Glutamatergic neuron (in vitro differentiated cells): ENCODE measurements at regions not wholly inside any gene's neighbourhood (a gene's known extent, or its start where the extent isn't known, plus 50 kb on each side); places are given as distances from the start of the nearest gene placed in this dataset.

Experiments
- DNase-seq: peaks from one replicate; pipeline ENCODE4 v3.0.0; 2022
- H3K27ac Mint-ChIP-seq: one replicate; pipeline ENCODE4 v1.8.0; 2020; ENCODE audit warnings: mild to moderate bottlenecking, mixed read lengths, inconsistent platforms; ENCODE audit not compliant: unreplicated experiment
- H3K27me3 Mint-ChIP-seq: one replicate; pipeline ENCODE4 v1.8.0; 2020; ENCODE audit warnings: mild to moderate bottlenecking, moderate library complexity, mixed read lengths, inconsistent platforms; ENCODE audit not compliant: unreplicated experiment
- H3K36me3 Mint-ChIP-seq: one replicate; pipeline ENCODE4 v1.8.0; 2020; ENCODE audit warnings: mild to moderate bottlenecking, mixed read lengths, inconsistent platforms; ENCODE audit not compliant: unreplicated experiment
- H3K4me1 Mint-ChIP-seq: one replicate; pipeline ENCODE4 v1.8.0; 2020; ENCODE audit warnings: mild to moderate bottlenecking, low read depth, mixed read lengths, inconsistent platforms; ENCODE audit not compliant: unreplicated experiment
- H3K4me3 Mint-ChIP-seq: one replicate; pipeline ENCODE4 v1.8.0; 2020; ENCODE audit warnings: mild to moderate bottlenecking, mixed read lengths, inconsistent platforms; ENCODE audit not compliant: unreplicated experiment
- H3K9me3 Mint-ChIP-seq: one replicate; pipeline ENCODE4 v1.8.0; 2020; ENCODE audit warnings: mild to moderate bottlenecking, moderate library complexity, mixed read lengths, inconsistent platforms; ENCODE audit not compliant: unreplicated experiment
- CTCF ChIP-seq: fragments of 200-600 bp; sonication (generic); IDR thresholded peaks from one replicate; pipeline ENCODE4 v1.5.0; 2021; ENCODE audit not compliant: partially characterized antibody, unreplicated experiment

DNA sequence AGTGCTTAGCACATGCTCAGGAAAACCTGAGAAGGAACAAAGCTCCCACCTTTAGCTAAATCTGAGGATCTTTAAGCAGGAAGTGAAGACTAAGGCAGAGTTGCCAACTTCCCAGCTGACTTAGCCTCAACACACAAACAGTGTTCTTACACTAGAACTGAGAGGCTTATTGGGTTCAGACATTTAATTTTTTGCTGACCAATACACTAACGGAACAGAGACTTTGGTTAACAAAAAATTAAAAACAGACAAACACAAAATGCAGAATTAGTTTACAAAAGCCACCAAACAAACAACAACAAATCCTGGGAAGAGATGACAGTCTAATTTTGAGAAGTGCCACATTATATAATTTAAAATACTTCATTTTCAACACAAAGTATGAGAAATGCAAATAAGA, 1123.7 kb upstream of the ATXN7L3B start:
- H3K4me1 Mint-ChIP-seq, result no peaks in the 10 kb centered on the region
- peaks cover 1% of the 10 kb centered on the region for H3K9me3 Mint-ChIP-seq
- H3K4me3 Mint-ChIP-seq, result no peak overlapping the region
- no peak overlapping the region for H3K27ac Mint-ChIP-seq
- no peak for DNase-seq
- no peak for TF ChIP-seq CTCF
- H3K36me3 Mint-ChIP-seq, result no peaks in the 10 kb centered on the region
- H3K27me3 Mint-ChIP-seq, result no peaks in the 10 kb centered on the region

- no peak for DNase-seq
- Mint-ChIP-seq H3K36me3 (no peaks in the 10 kb centered on the region), H3K4me1 (no peaks in the 10 kb centered on the region), H3K27ac (no peak overlapping the region), H3K27me3 (no peaks in the 10 kb centered on the region), H3K4me3 (no peak overlapping the region), H3K9me3 (peaks cover 1% of the 10 kb centered on the region)
- TF ChIP-seq CTCF, result no peak
Measured at GRCh38 chr12:73414926-73415325, 1122.7 kb upstream of the ATXN7L3B start.

GRCh38 chr12:73418541-73418940, 1119.1 kb upstream of the ATXN7L3B start:
- Mint-ChIP-seq H3K27ac (no peak overlapping the region), H3K9me3 (no peaks in the 10 kb centered on the region), H3K36me3 (peaks cover 4% of the 10 kb centered on the region), H3K4me3 (no peak overlapping the region), H3K27me3 (no peaks in the 10 kb centered on the region), H3K4me1 (no peaks in the 10 kb centered on the region)
- no peak for TF ChIP-seq CTCF
- DNase-seq, result no peak

GRCh38 chr12:73421832-73422231, 1115.8 kb upstream of the ATXN7L3B start:
- Mint-ChIP-seq H3K36me3 (peaks cover 14% of the 10 kb centered on the region), H3K27me3 (no peaks in the 10 kb centered on the region), H3K27ac (no peak overlapping the region), H3K4me1 (no peaks in the 10 kb centered on the region), H3K4me3 (no peak overlapping the region), H3K9me3 (no peaks in the 10 kb centered on the region)
- TF ChIP-seq CTCF, result no peak
- DNase-seq, result no peak

DNA sequence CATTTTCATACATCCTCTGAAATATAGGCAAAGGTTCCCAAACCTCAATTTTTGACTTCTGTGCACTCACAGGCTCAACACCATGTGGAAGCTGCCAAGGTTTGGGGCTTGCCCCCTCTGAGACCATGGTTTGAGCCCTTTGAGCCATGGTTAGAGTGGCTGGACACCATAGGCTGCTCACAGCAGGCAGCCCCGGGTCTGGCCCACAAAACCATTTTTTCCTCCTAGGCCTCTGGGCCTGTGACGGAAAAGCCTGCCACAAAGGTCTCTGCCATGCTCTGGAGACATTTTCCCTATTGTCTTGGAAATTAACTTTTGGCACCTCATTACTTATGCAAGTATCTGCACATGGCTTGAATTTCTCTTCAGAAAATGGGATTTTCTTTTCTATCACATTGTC, 1113.2 kb upstream of the ATXN7L3B start:
- H3K27me3 Mint-ChIP-seq, result no peaks in the 10 kb centered on the region
- no peaks in the 10 kb centered on the region for H3K9me3 Mint-ChIP-seq
- no peaks in the 10 kb centered on the region for H3K4me1 Mint-ChIP-seq
- no peak overlapping the region for H3K27ac Mint-ChIP-seq
- TF ChIP-seq CTCF, result no peak
- peaks cover 14% of the 10 kb centered on the region for H3K36me3 Mint-ChIP-seq
- no peak overlapping the region for H3K4me3 Mint-ChIP-seq
- no peak for DNase-seq
